HG03045 (cell line): ENCODE measurements at regions not wholly inside any gene's neighbourhood (a gene's known extent, or its start where the extent isn't known, plus 50 kb on each side); places are given as distances from the start of the nearest gene placed in this dataset.

Experiments
- ATAC-seq: cut with Tn5 transposase; IDR thresholded peaks from one replicate; pipeline ENCODE4 v1.9.1; 2021; ENCODE audit warnings: mild to moderate bottlenecking, moderate library complexity; ENCODE audit not compliant: unreplicated experiment

DNA sequence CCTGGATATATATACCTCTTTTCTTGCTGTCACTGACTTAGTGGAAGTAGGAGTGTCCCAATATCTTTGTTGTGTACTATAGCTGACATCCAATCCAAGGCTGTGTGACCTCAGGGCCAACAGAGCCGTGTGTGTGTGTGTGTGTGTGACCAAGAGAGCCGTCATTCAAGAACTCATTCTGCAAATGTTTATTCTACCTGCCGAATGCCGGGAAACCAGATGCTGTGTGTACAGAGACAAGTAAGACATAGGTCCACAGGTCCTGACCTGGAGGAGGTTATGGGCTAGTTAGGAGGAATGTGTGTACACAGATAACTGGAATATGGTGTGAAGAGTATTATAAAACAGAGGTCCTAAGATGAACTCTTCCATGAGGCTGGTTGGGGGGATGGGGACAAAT, 190.0 kb downstream of the DHX35 start:
- no peak for ATAC-seq

- no peak for ATAC-seq
Observed at GRCh38 chr20:39150501-39150900, 188.4 kb downstream of the DHX35 start.

- no peak for ATAC-seq
Observed at GRCh38 chr20:39146394-39146793, 184.2 kb downstream of the DHX35 start.

DNA sequence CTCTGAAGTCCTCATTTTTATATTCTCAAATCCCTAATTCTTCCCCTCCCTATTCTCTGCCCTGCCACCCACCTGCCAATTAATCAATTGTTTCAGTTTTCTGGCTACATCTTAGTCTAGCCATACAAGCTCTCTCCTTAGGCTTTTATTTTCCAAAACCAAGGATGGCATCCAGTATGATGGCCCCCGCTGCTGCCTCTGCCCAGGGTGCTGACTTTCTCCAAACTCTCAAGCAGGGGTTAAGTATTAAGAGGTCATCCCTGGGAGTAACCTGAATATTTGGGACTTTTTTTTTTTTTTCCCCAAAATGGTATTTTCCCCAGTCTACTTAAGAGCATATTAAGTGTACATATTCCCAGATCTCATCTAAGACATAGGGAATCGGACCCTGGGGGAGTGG, 183.8 kb downstream of the DHX35 start:
- ATAC-seq, result no peak

DNA sequence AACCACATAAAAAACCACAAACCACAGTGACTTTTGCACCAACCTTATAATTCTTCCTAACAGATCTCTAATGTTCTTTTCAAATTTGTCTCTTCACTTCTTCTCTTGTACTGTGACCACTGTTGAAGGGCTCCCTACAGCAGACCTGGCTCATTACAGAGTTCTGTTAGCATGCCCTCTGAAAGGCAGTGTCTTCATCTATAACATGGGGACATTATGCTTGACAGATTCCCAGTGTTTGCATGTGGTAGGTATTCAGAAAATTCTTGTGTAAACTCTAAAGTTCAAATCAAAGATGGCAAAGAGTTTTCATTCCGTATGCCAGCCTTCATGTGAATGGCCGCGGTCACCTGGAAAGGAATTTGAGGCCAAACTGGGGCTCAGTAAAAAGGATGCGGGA, 182.6 kb downstream of the DHX35 start:
- no peak for ATAC-seq

GRCh38 chr20:39142407-39143096, 180.4 kb downstream of the DHX35 start:
- no peak for ATAC-seq

GRCh38 chr20:39137299-39137698, 175.2 kb downstream of the DHX35 start:
- no peak for ATAC-seq

DNA sequence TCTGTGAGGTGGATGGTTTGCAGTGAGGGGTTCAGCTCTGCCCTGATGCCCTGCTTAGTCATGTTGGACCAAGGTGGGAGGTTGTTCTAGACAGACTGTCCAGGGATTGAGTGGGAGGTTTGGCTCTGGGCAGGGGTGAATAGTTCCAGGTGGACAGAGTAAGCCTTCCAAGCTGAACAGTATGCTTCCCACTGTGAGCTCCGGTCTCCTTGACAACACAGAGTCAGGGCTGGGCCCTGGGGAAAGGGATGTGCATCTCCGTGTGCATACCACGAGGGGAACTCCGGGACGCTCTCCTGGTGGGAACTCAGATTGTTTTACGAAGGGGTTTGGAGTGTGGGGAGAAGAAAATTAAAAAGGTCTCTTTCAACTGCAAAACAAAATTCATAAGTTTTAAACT, 174.7 kb downstream of the DHX35 start:
- ATAC-seq, result no peak

- ATAC-seq, result no peak
Observed at GRCh38 chr20:39135885-39136544, 173.9 kb downstream of the DHX35 start.

DNA sequence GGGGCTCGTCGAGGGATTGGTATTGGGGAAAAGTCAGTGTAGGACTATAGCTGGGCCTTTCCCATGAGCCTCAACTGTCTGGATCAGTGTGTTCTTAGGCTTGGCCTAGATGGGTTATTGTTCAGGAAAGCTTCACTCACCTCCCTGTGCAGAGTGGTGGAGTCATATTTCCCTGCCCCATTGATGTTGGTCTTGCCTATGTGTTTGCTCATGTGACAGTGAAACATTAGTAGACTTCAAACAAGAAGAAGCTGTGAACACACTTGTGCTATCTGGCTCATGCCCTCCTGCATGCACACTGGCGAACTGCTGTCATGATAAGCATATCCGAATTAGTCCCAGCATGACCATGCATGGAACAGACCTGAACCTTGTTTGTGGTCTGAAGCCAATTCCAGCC, 171.1 kb downstream of the DHX35 start:
- ATAC-seq, result no peak

- ATAC-seq, result no peak
Observed at GRCh38 chr20:39132511-39132910, 170.4 kb downstream of the DHX35 start.

GRCh38 chr20:39132093-39132492, 169.9 kb downstream of the DHX35 start:
- no peak for ATAC-seq

DNA sequence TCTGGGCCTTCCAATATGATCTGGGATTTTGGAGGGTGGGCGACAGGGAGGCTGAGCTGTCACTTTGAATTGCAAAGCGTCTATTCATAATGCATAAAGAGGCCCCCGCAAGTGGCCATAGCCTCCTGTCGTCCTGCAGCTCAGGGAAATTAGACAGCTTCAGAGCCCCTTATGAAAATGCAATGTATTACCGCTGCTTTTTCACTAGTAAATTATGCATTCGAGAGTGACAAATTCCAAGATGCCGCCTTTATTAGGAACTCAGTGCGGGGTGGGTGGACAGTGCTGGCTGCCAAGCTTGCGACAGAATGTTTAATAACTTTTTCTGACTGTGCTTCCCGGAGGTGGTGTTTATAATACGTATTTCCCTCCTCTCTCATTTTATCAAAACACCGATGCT, 168.5 kb downstream of the DHX35 start:
- ATAC-seq, result no peak

DNA sequence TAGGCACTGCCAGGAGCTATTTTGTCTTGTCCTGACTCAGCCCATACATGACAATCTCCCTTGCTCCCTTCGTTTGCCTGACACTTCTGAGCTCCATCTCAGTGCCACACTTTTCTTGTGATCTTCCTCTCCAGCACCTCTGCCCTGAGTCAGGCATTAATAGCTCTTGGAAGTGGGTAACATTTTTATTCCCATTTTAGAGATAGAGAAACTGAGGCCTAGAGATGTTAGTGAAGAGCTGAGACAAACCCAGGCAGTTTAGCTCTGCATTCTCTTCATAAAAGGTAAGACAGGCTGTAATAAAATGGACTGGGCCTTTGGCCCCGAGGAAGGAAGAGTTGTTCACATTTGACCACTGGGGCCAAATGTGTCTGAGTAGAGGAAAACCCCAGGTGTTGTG, 167.4 kb downstream of the DHX35 start:
- ATAC-seq, result no peak

- ATAC-seq, result no peak
Observed at GRCh38 chr20:39124064-39124463, 161.9 kb downstream of the DHX35 start.

- ATAC-seq, result no peak
Observed at GRCh38 chr20:39123185-39123557, 161.0 kb downstream of the DHX35 start.

GRCh38 chr20:39117491-39117890, 155.3 kb downstream of the DHX35 start:
- no peak for ATAC-seq

GRCh38 chr20:39116020-39116419, 153.9 kb downstream of the DHX35 start:
- no peak for ATAC-seq

GRCh38 chr20:39112178-39112743, 150.1 kb downstream of the DHX35 start:
- no peak for ATAC-seq

- ATAC-seq, result no peak
Observed at GRCh38 chr20:39111359-39112177, 149.4 kb downstream of the DHX35 start.

- no peak for ATAC-seq
Observed at GRCh38 chr20:39110819-39111136, 148.6 kb downstream of the DHX35 start.
